Fibroblast of lung (primary cell): ENCODE measurements at regions not wholly inside any gene's neighbourhood (a gene's known extent, or its start where the extent isn't known, plus 50 kb on each side); places are given as distances from the start of the nearest gene placed in this dataset.

Experiments used
- EZH2 ChIP-seq: IDR thresholded peaks from 2 replicates; pipeline ENCODE4 v1.5.1; 2012; ENCODE audit warnings: low read length, control low read depth, mild to moderate bottlenecking; ENCODE audit errors: missing control alignments
- TF ChIP-seq, protein P1 (sequence below), 2 donors: IDR thresholded peaks in 1 of 2; conservative IDR thresholded peaks in 1 of 2; 1 replicate in 1 of 2; 2 replicates in 1 of 2; pipeline ENCODE4 v1.5.1; 2011 to 2012; ENCODE audit warnings: low read length in 2 of 2, control low read depth in 1 of 2, inconsistent platforms in 1 of 2, low read depth in 1 of 2, mild to moderate bottlenecking in 1 of 2

DNA sequence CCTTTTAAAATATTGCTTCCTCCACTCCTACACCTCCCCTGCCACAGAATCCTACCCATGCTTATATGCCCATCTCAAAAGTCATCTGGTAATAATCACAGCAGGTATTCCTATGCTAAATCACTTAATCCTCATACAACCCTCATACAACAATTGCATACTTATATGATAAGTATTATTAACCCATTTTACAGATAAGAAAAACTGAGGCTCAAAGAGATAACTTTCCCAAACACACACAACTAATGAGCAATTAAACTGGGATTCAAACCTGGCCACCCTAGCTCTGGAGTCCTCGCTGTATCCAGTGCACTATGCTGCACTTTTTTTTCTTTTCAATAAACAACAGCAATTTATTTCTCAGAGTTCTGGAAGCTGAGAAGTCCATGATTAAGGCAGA is 99.8 kb upstream of the TSPAN5 start:
- TF ChIP-seq, protein P1, sequence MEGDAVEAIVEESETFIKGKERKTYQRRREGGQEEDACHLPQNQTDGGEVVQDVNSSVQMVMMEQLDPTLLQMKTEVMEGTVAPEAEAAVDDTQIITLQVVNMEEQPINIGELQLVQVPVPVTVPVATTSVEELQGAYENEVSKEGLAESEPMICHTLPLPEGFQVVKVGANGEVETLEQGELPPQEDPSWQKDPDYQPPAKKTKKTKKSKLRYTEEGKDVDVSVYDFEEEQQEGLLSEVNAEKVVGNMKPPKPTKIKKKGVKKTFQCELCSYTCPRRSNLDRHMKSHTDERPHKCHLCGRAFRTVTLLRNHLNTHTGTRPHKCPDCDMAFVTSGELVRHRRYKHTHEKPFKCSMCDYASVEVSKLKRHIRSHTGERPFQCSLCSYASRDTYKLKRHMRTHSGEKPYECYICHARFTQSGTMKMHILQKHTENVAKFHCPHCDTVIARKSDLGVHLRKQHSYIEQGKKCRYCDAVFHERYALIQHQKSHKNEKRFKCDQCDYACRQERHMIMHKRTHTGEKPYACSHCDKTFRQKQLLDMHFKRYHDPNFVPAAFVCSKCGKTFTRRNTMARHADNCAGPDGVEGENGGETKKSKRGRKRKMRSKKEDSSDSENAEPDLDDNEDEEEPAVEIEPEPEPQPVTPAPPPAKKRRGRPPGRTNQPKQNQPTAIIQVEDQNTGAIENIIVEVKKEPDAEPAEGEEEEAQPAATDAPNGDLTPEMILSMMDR (conservative IDR thresholded peaks at IDR 0.05 in 1 of 2, IDR thresholded peaks at IDR 0.05 in 1 of 2; ENCODE audit: low read depth in 1 of 2, low read length in 2 of 2), result no peak
- no peak for TF ChIP-seq EZH2
